NCI-H187 treated with DMSO at 0.1 percent for 48 hours (cell line): ENCODE measurements at regions not wholly inside any gene's neighbourhood (a gene's known extent, or its start where the extent isn't known, plus 50 kb on each side); places are given as distances from the start of the nearest gene placed in this dataset.

Experiments
- DNase-seq: peaks from one replicate; lab custom pipeline; 2025; lab: John Stamatoyannopoulos, UW

GRCh38 chr3:168585544-168585943 is 489.8 kb upstream of the GOLIM4 start:
- DNase-seq, result no peak

GRCh38 chr3:168583977-168584376 is 488.3 kb upstream of the GOLIM4 start:
- no peak for DNase-seq

- no peak for DNase-seq
Observed at GRCh38 chr3:168582503-168582902, 486.8 kb upstream of the GOLIM4 start.

- no peak for DNase-seq
Observed at GRCh38 chr3:168581771-168582225, 486.1 kb upstream of the GOLIM4 start.

- DNase-seq, result no peak
Observed at GRCh38 chr3:168579010-168579409, 483.3 kb upstream of the GOLIM4 start.

- no peak for DNase-seq
Observed at GRCh38 chr3:168575750-168576149, 480.0 kb upstream of the GOLIM4 start.

GRCh38 chr3:168574455-168575158 is 478.9 kb upstream of the GOLIM4 start:
- no peak for DNase-seq

GRCh38 chr3:168570404-168571155 is 474.9 kb upstream of the GOLIM4 start:
- no peak for DNase-seq

- no peak for DNase-seq
Observed at GRCh38 chr3:168558728-168559411, 463.1 kb upstream of the GOLIM4 start.

GRCh38 chr3:168552251-168552650 is 456.5 kb upstream of the GOLIM4 start:
- no peak for DNase-seq

GRCh38 chr3:168548719-168549118 is 453.0 kb upstream of the GOLIM4 start:
- no peak for DNase-seq

GRCh38 chr3:168546707-168547106 is 451.0 kb upstream of the GOLIM4 start:
- DNase-seq, result no peak

- DNase-seq, result no peak
Observed at GRCh38 chr3:168545591-168545990, 449.9 kb upstream of the GOLIM4 start.

GRCh38 chr3:168544097-168544957 is 448.6 kb upstream of the GOLIM4 start:
- DNase-seq, result no peak

GRCh38 chr3:168540726-168541125 is 445.0 kb upstream of the GOLIM4 start:
- DNase-seq, result no peak

- no peak for DNase-seq
Observed at GRCh38 chr3:168539909-168540308, 444.2 kb upstream of the GOLIM4 start.

GRCh38 chr3:168534761-168535160 is 439.0 kb upstream of the GOLIM4 start:
- DNase-seq, result no peak

GRCh38 chr3:168533600-168533999 is 437.9 kb upstream of the GOLIM4 start:
- no peak for DNase-seq

- DNase-seq, result no peak
Observed at GRCh38 chr3:168532135-168532534, 436.4 kb upstream of the GOLIM4 start.

- DNase-seq, result no peak
Observed at GRCh38 chr3:168531116-168531515, 435.4 kb upstream of the GOLIM4 start.

- DNase-seq, result no peak
Observed at GRCh38 chr3:168524129-168524528, 428.4 kb upstream of the GOLIM4 start.
